Chondrocyte (in vitro differentiated cells): ENCODE measurements at regions not wholly inside any gene's neighbourhood (a gene's known extent, or its start where the extent isn't known, plus 50 kb on each side); places are given as distances from the start of the nearest gene placed in this dataset.

ENCODE experiments used
- DNase-seq: peaks from one replicate; pipeline ENCODE4 v3.0.0; 2021; ENCODE audit warnings: mixed read lengths, low spot score
- H3K27ac Mint-ChIP-seq: one replicate; pipeline ENCODE4 v1.8.0; 2021; ENCODE audit warnings: mild to moderate bottlenecking, moderate library complexity, mixed read lengths; ENCODE audit not compliant: unreplicated experiment
- H3K27me3 Mint-ChIP-seq: 2 replicates; pipeline ENCODE4 v1.8.0; 2021; ENCODE audit warnings: low read depth, mixed read lengths
- H3K36me3 Mint-ChIP-seq: 2 replicates; pipeline ENCODE4 v1.8.0; 2021; ENCODE audit warnings: low read depth, mixed read lengths
- H3K4me1 Mint-ChIP-seq: 2 replicates; pipeline ENCODE4 v1.8.0; 2021; ENCODE audit warnings: low read depth, mild to moderate bottlenecking, mixed read lengths
- H3K4me3 Mint-ChIP-seq: one replicate; pipeline ENCODE4 v1.8.0; 2021; ENCODE audit warnings: mild to moderate bottlenecking, moderate library complexity, mixed read lengths; ENCODE audit not compliant: unreplicated experiment
- H3K9me3 Mint-ChIP-seq: 2 replicates; pipeline ENCODE4 v1.8.0; 2021; ENCODE audit warnings: low read depth, mixed read lengths
- CTCF ChIP-seq: fragments of 200-600 bp; sonication (generic); IDR thresholded peaks from 2 replicates; pipeline ENCODE4 v1.5.0; 2021; ENCODE audit warnings: antibody characterized with exemption, mild to moderate bottlenecking, moderate library complexity

DNA sequence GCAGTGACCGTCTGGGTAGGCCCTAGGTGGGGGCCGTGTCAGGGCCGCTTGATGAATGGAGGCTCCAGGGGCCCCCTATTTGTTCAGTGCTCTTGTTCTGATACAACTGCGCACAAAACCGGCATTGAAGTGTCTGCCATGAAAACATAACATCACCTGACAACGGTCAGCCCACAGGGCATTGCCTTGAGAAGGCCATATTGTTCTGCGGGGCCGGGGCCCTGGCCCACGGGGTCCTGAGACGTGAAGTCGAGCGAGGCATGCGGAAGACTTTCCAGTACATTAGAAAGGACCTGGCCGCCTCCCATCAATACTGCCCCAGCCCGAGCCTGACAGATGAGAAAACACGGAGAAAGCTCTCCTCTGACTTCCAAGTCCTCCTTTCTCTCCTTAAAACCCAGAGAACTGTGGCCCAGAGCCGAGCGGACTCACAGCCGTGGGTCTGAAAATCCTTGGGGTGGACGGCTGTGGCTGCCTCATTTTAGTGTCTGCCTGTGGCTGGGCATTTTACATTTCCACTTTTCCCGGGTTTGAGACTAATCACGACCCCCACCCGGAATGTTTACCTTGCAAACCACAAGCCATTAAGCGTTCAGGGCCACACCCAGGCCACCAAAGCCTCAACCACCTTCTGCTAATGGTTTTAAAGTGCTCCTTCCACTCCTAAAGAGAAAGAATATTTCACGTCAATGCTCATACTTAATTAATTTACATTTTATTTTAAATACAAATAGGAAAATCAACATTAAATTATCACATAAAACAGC lies 391.0 kb upstream of the IRX2 start:
- Mint-ChIP-seq H3K27me3 (no peaks in the 10 kb centered on the region), H3K27ac (no peak overlapping the region), H3K36me3 (no peaks in the 10 kb centered on the region), H3K4me3 (no peak overlapping the region), H3K9me3 (peaks cover 26% of the 10 kb centered on the region), H3K4me1 (no peaks in the 10 kb centered on the region)
- DNase-seq, result no peak
- TF ChIP-seq CTCF, result no peak

DNA sequence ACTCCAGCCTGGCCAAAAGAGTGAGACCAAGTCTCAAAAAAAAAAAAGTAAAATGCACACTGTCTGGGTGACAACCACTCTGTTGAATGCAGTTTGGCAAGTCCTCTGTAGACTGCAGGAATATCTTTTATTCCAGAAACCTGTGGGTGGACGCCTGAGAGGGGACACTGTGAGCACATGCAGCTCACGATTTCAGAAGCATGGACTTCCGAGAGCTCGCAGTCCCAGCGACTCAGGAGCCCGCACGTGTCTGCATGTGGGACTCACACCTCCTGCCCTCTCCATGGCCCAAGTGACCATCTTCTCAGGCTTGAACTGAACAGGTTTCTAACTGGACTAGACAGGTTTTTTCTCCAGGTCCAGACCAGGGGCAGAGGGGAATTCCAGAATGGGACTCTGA lies 388.6 kb upstream of the IRX2 start:
- TF ChIP-seq CTCF, result no peak
- Mint-ChIP-seq H3K27me3 (no peaks in the 10 kb centered on the region), H3K36me3 (no peaks in the 10 kb centered on the region), H3K4me3 (no peak overlapping the region), H3K27ac (no peak overlapping the region), H3K9me3 (peaks cover 18% of the 10 kb centered on the region), H3K4me1 (no peaks in the 10 kb centered on the region)
- DNase-seq, result no peak

DNA sequence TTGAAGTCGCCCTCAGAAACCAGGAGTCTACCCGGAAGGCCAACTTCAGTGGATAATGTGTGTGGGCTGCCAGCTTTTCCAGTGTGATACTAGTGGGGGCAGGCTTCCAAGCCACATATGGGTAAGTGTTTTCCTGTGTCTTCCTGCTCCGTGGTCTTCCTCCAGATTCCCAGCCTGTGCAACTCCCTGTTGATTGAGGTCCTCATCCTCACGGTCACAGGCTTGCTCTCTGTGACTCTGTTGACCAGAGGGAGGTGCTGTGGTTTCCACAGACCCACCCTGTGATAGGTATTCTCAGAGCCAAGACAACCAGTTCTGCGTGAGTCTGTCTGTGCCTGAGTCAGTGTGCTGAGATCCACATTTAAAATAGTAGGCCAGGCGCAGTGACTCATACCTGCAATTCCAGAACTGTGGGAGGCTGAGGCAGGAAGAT lies 388.0 kb upstream of the IRX2 start:
- Mint-ChIP-seq H3K4me1 (no peaks in the 10 kb centered on the region), H3K27me3 (no peaks in the 10 kb centered on the region), H3K36me3 (no peaks in the 10 kb centered on the region), H3K4me3 (no peak overlapping the region), H3K9me3 (peaks cover 13% of the 10 kb centered on the region), H3K27ac (no peak overlapping the region)
- TF ChIP-seq CTCF, result no peak
- no peak for DNase-seq

- H3K27me3 Mint-ChIP-seq, result no peaks in the 10 kb centered on the region
- H3K27ac Mint-ChIP-seq, result no peak overlapping the region
Measured at GRCh38 chr5:3131161-3131560, 379.7 kb upstream of the IRX2 start.

GRCh38 chr5:3129252-3129651 lies 377.8 kb upstream of the IRX2 start:
- Mint-ChIP-seq H3K4me1 (no peaks in the 10 kb centered on the region), H3K27ac (no peak overlapping the region), H3K4me3 (no peak overlapping the region), H3K9me3 (peaks cover 7% of the 10 kb centered on the region), H3K36me3 (no peaks in the 10 kb centered on the region), H3K27me3 (no peaks in the 10 kb centered on the region)
- no peak for TF ChIP-seq CTCF
- DNase-seq, result no peak

More at GRCh38 chr5:3131161-3131560, 379.7 kb upstream of the IRX2 start:
- H3K4me1 Mint-ChIP-seq, result no peaks in the 10 kb centered on the region
- TF ChIP-seq CTCF, result no peak
- H3K4me3 Mint-ChIP-seq, result no peak overlapping the region
- DNase-seq, result no peak
- H3K9me3 Mint-ChIP-seq, result peaks cover 7% of the 10 kb centered on the region
- no peaks in the 10 kb centered on the region for H3K36me3 Mint-ChIP-seq
